Retinal pigment epithelial cell (primary cell): ENCODE measurements at regions not wholly inside any gene's neighbourhood (a gene's known extent, or its start where the extent isn't known, plus 50 kb on each side); places are given as distances from the start of the nearest gene placed in this dataset.
"Not testable (repeated sequence)": the region's sequence is repeated elsewhere in the genome, so short reads cannot be mapped to it uniquely, and the experiment has no call there.

ENCODE experiments used
- DNase-seq: peaks from one replicate; pipeline ENCODE4 v3.0.0-alpha.2; 2010; ENCODE audit warnings: low read depth
- H3K4me3 ChIP-seq: 2 replicates; pipeline ENCODE4 v1.5.1; 2011; ENCODE audit warnings: mild to moderate bottlenecking, low read length, control low read depth, moderate library complexity
- TF ChIP-seq, protein P1 (sequence below): conservative IDR thresholded peaks from 2 replicates; pipeline ENCODE4 v1.5.1; 2011; ENCODE audit warnings: low read depth, low read length, control low read depth, inconsistent platforms

DNA sequence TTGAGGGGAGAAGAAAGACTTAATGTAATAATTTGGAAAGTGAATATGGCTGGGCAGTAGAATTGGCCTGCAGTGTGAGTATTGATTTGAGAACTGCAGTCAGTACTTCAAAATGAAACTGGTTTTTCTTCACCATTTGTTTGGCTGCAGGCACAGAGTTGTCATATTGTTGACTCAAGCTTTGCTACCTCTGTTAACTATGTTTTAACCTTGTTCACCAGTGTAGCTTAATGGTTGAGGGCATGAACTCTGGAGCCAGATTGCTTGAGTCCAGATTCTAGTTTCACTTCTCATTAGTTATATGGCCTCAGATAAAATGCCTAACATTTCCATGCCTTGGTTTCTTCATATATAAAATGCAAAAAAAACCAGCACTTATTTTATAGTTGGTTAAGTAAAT lies 64.1 kb downstream of the CFAP44 start:
- TF ChIP-seq, protein P1, sequence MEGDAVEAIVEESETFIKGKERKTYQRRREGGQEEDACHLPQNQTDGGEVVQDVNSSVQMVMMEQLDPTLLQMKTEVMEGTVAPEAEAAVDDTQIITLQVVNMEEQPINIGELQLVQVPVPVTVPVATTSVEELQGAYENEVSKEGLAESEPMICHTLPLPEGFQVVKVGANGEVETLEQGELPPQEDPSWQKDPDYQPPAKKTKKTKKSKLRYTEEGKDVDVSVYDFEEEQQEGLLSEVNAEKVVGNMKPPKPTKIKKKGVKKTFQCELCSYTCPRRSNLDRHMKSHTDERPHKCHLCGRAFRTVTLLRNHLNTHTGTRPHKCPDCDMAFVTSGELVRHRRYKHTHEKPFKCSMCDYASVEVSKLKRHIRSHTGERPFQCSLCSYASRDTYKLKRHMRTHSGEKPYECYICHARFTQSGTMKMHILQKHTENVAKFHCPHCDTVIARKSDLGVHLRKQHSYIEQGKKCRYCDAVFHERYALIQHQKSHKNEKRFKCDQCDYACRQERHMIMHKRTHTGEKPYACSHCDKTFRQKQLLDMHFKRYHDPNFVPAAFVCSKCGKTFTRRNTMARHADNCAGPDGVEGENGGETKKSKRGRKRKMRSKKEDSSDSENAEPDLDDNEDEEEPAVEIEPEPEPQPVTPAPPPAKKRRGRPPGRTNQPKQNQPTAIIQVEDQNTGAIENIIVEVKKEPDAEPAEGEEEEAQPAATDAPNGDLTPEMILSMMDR: no peak
- H3K4me3 ChIP-seq: no peak overlapping the region
- no peak for DNase-seq

DNA sequence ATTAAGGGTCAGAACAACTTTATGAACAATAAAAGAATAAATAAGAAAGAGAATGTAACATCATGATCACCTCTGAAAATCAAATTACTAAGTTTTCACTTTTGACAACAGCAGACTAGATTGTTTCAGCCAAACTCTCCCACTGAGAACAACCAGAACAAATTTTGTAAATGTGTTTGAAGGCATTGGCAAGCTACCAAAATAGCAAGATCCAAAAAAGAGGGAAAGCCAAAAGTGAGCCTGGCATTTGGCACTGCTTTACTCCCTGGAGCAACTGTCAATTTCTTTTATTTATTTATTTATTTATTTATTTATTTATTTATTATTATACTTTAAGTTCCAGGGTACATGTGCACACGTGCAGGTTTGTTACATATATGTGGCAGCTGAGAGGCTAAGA lies 67.2 kb downstream of the CFAP44 start:
- TF ChIP-seq, protein P1: no peak
- H3K4me3 ChIP-seq: no peak overlapping the region
- DNase-seq: no peak

DNA sequence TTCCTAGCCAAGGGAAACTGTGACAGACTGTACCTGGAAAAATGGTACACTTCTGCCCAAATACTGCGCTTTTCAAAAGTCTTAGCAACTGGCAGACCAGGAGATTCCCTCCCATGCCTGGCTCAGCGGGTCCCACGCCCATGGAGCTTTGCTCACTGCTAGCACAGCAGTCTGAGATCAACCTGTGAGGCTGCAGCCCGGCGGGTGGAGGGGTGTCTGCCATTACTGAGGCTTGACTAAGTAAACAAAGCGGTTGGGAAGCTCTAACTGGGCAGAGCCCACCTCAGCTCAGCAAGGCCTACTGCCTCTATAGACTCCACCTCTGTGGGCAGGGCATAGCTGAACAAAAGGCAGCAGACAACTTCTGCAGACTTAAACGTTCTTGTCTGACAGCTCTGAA lies 74.5 kb downstream of the CFAP44 start:
- DNase-seq: not testable (repeated sequence)

DNA sequence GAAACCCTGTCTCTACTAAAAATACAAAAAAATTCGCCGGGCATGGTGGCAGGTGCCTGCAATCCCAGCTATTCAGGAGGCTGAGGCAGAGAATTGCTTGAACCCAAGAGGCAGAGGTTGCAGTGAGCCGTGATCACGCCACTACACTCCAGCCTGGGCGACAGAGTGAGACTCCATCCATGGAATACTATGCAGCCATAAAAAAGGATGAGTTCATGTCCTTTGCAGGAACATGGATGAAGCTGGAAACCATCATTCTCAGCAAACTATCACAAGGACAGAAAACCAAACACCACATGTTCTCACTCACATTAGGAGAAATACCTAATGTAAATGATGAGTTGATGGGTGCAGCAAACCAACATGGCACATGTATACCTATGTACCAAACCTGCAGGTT lies 86.0 kb downstream of the CFAP44 start:
- H3K4me3 ChIP-seq, DNase-seq: not testable (repeated sequence)

More for the DNA sequence above, 74.5 kb downstream of the CFAP44 start:
- not testable (repeated sequence) for H3K4me3 ChIP-seq

DNA sequence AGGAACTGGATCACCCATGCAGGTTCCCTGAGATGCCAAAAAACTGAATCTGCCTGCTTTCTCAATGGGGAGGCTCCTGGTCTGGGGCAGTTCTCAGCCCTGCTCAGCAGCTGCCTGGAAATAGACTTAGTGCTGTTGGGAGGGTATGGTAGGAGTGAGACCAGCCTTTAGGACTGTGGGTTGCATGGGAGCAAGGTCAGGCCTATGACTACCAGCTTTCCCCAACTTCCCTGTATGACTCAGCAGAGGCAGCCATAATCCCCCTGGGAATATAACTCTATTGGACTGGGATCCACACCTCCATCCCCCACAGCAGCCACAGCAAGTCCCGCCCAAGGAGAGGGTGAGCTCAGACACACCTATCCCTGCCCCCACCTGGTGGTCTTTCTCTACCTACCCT lies 87.0 kb downstream of the CFAP44 start:
- TF ChIP-seq, protein P1: no peak
- peak; percentile 26 for DNase-seq
- H3K4me3 ChIP-seq: no peak overlapping the region

DNA sequence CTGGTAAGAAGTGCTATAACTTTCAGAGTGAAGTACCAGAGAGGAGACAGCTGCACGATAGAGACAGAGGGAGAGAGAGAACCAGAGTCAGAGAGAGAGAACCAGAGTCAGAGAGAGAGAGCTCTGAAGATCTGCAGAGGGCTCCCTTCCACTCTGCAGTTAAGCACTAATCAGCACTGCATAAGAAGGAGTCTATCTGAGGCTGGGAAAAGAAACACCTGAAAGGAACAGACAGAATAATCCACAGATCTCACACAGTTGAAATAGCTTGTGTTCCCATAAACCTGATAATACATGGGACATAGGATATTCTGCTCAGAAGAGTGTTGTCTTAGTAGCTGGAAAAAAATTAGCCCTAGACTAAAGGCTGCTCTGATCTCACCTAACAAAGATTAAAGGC lies 87.6 kb downstream of the CFAP44 start:
- H3K4me3 ChIP-seq: no peak overlapping the region
- DNase-seq: no peak
- TF ChIP-seq, protein P1: no peak

DNA sequence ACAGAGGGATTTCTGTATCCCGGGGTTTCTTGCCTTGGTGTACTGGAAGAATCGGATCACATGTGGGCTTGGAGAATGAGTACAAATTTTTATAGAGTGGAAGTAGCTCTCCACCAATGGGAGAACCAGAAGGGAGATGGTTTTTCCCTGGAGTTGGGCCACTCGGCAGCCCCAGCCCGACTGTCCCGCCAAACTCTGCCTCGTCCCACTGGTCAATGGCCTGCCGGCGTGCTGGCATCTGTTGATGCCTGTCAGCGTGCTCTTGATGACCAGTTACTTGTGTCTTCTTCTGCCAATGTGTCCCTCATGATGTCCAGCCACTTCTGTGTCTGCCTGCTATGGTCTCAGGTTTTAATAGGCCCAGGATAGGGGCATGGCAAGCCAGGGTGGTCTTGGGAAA lies 100.5 kb downstream of the CFAP44 start:
- TF ChIP-seq, protein P1: no peak
- DNase-seq: no peak
- H3K4me3 ChIP-seq: no peak overlapping the region

DNA sequence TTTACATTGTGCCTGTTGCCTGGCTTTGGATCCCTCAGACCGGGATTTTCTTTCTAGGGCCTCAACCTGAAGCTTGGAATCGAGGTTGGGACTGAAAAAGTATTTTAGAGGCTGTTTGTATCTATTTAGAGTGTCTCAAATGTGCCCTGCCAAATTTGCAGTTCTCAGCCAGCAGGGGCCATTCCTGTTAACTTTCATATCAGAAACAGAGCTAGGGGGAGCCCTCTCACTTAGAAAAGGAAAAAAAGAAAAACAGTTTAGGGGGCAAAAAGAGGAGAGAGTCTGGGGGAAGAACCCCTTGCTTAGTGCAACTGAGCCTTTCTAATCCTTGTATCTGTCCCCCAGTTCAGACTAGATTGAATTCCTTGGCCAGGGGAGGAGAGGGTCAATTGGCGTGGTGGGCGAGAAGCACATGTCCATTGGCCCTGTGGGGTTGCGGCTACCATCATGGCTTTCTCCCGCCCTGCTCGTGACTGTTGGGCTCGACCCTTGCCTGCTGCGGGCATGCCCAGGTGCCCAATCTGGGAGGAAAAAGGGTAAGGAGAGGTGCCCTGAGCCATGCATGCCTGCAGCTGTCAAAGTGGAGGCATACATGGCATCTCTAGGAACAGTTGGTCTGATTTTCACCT lies 101.6 kb downstream of the CFAP44 start:
- no peak for DNase-seq
- TF ChIP-seq, protein P1: peak; percentile 28
- no peak overlapping the region for H3K4me3 ChIP-seq
